HAP-1 (cell line): ENCODE measurements at regions not wholly inside any gene's neighbourhood (a gene's known extent, or its start where the extent isn't known, plus 50 kb on each side); places are given as distances from the start of the nearest gene placed in this dataset.

Experiments
- DNase-seq, 2 experiments: peaks; one replicate each; pipeline ENCODE4 v3.0.0-alpha.2; 2016 to 2020; ENCODE audit warnings: low spot score in 2 of 2
- H3K27me3 ChIP-seq: fragments of 250-450 bp; sonication (Bioruptor Pico); 2 replicates; pipeline ENCODE4 v1.5.1; 2020; ENCODE audit warnings: low read depth, mild to moderate bottlenecking, moderate library complexity
- H3K36me3 ChIP-seq: fragments of 250-450 bp; sonication (Bioruptor Pico); replicated peaks from 2 replicates; pipeline ENCODE4 v1.5.1; 2020; ENCODE audit warnings: mild to moderate bottlenecking
- H3K4me1 ChIP-seq: fragments of 250-450 bp; sonication (Bioruptor Pico); 2 replicates; pipeline ENCODE4 v1.5.1; 2020; ENCODE audit warnings: mild to moderate bottlenecking
- H3K4me3 ChIP-seq: fragments of 250-450 bp; sonication (Bioruptor Pico); 2 replicates; pipeline ENCODE4 v1.5.1; 2020; ENCODE audit warnings: mild to moderate bottlenecking, moderate library complexity
- H3K9me3 ChIP-seq: fragments of 250-450 bp; sonication (Bioruptor Pico); 2 replicates; pipeline ENCODE4 v1.5.1; 2020; ENCODE audit warnings: mild to moderate bottlenecking, moderate library complexity
- in situ Hi-C: fragments of 300-500 bp; cut with MboI; formaldehyde crosslinking; loops from 3 replicates; pipeline ENCODE4 v1.14.3; 2020; ENCODE audit warnings: low sequenced_read_pairs, inconsistent platforms, mixed read lengths

GRCh38 chr6:119533603-119534279, 184.2 kb upstream of the MAN1A1 start:
- no peaks in the 10 kb centered on the region for H3K4me1 ChIP-seq
- H3K27me3 ChIP-seq = peaks cover 2% of the 10 kb centered on the region; the same call in 1 of the 2 replicates
- H3K9me3 ChIP-seq = no peaks in the 10 kb centered on the region
- in situ Hi-C loops = no loop called here
- H3K4me3 ChIP-seq = no peak overlapping the region
- no peaks in the 10 kb centered on the region for H3K36me3 ChIP-seq
- no peak for DNase-seq

GRCh38 chr6:119527231-119527578, 177.6 kb upstream of the MAN1A1 start:
- no peak overlapping the region for H3K4me3 ChIP-seq
- in situ Hi-C loops = no loop called here
- H3K9me3 ChIP-seq = no peaks in the 10 kb centered on the region
- peaks cover 16% of the 10 kb centered on the region for H3K4me1 ChIP-seq
- H3K36me3 ChIP-seq = no peaks in the 10 kb centered on the region
- no peak for DNase-seq
- H3K27me3 ChIP-seq = no peaks in the 10 kb centered on the region

GRCh38 chr6:119526561-119527230, 177.1 kb upstream of the MAN1A1 start:
- H3K27me3 ChIP-seq = no peaks in the 10 kb centered on the region
- no peaks in the 10 kb centered on the region for H3K9me3 ChIP-seq
- H3K4me1 ChIP-seq = peaks cover 19% of the 10 kb centered on the region
- DNase-seq = no peak
- no peaks in the 10 kb centered on the region for H3K36me3 ChIP-seq
- in situ Hi-C loops = no loop called here
- H3K4me3 ChIP-seq = no peak overlapping the region

- in situ Hi-C loops = no loop called here
- DNase-seq = no peak
- Histone ChIP-seq H3K36me3 (no peaks in the 10 kb centered on the region), H3K4me1 (peaks cover 19% of the 10 kb centered on the region), H3K27me3 (no peaks in the 10 kb centered on the region), H3K4me3 (no peak overlapping the region), H3K9me3 (no peaks in the 10 kb centered on the region)
These were observed 174.8 kb upstream of the MAN1A1 start for GRCh38 chr6:119524410-119524809.

- Histone ChIP-seq H3K36me3 (no peaks in the 10 kb centered on the region), H3K27me3 (no peaks in the 10 kb centered on the region), H3K9me3 (no peaks in the 10 kb centered on the region), H3K4me3 (no peak overlapping the region), H3K4me1 (peaks cover 19% of the 10 kb centered on the region)
- no peak for DNase-seq
- in situ Hi-C loops = no loop called here
These were observed 174.0 kb upstream of the MAN1A1 start for GRCh38 chr6:119523556-119523955.

- Histone ChIP-seq H3K27me3 (no peaks in the 10 kb centered on the region), H3K36me3 (no peaks in the 10 kb centered on the region), H3K4me3 (no peak overlapping the region), H3K4me1 (peaks cover 11% of the 10 kb centered on the region), H3K9me3 (no peaks in the 10 kb centered on the region)
- DNase-seq = no peak
- in situ Hi-C loops = no loop called here
These were observed 171.7 kb upstream of the MAN1A1 start for GRCh38 chr6:119521251-119521650.

GRCh38 chr6:119517428-119517827, 167.9 kb upstream of the MAN1A1 start:
- Histone ChIP-seq H3K9me3 (no peaks in the 10 kb centered on the region), H3K27me3 (no peaks in the 10 kb centered on the region), H3K36me3 (no peaks in the 10 kb centered on the region), H3K4me1 (peaks cover 5% of the 10 kb centered on the region), H3K4me3 (no peak overlapping the region)
- in situ Hi-C loops = no loop called here
- DNase-seq = no peak

GRCh38 chr6:119514345-119514744, 164.8 kb upstream of the MAN1A1 start:
- Histone ChIP-seq H3K36me3 (no peaks in the 10 kb centered on the region), H3K27me3 (no peaks in the 10 kb centered on the region), H3K4me1 (no peaks in the 10 kb centered on the region), H3K9me3 (no peaks in the 10 kb centered on the region), H3K4me3 (no peak overlapping the region)
- no peak for DNase-seq
- in situ Hi-C loops = no loop called here

- no peaks in the 10 kb centered on the region for H3K9me3 ChIP-seq
- no peak overlapping the region for H3K4me3 ChIP-seq
- no peaks in the 10 kb centered on the region for H3K27me3 ChIP-seq
- peaks cover 14% of the 10 kb centered on the region for H3K4me1 ChIP-seq
- in situ Hi-C loops = no loop called here
- DNase-seq = no peak
- H3K36me3 ChIP-seq = no peaks in the 10 kb centered on the region
These were observed 161.5 kb upstream of the MAN1A1 start for GRCh38 chr6:119511024-119511423.

GRCh38 chr6:119510246-119510645, 160.7 kb upstream of the MAN1A1 start:
- H3K27me3 ChIP-seq = no peaks in the 10 kb centered on the region
- in situ Hi-C loops = no loop called here
- H3K9me3 ChIP-seq = no peaks in the 10 kb centered on the region
- no peak overlapping the region for H3K4me3 ChIP-seq
- H3K4me1 ChIP-seq = peaks cover 22% of the 10 kb centered on the region
- no peak for DNase-seq
- no peaks in the 10 kb centered on the region for H3K36me3 ChIP-seq

- H3K27me3 ChIP-seq = no peaks in the 10 kb centered on the region
- H3K4me1 ChIP-seq = peaks cover 37% of the 10 kb centered on the region
- in situ Hi-C loops = no loop called here
- H3K9me3 ChIP-seq = no peaks in the 10 kb centered on the region
- peak in 1 of 2 experiments; percentile 96 for DNase-seq
- no peak overlapping the region for H3K4me3 ChIP-seq
- no peaks in the 10 kb centered on the region for H3K36me3 ChIP-seq
These were observed 157.1 kb upstream of the MAN1A1 start for GRCh38 chr6:119506631-119507174.

- no peak for DNase-seq
- Histone ChIP-seq H3K4me3 (no peak overlapping the region), H3K9me3 (no peaks in the 10 kb centered on the region), H3K36me3 (no peaks in the 10 kb centered on the region), H3K27me3 (no peaks in the 10 kb centered on the region), H3K4me1 (peaks cover 28% of the 10 kb centered on the region)
- in situ Hi-C loops = no loop called here
These were observed 152.4 kb upstream of the MAN1A1 start for GRCh38 chr6:119501798-119502483.

GRCh38 chr6:119499797-119500196, 150.2 kb upstream of the MAN1A1 start:
- Histone ChIP-seq H3K36me3 (no peaks in the 10 kb centered on the region), H3K4me1 (peaks cover 11% of the 10 kb centered on the region), H3K27me3 (no peaks in the 10 kb centered on the region), H3K9me3 (no peaks in the 10 kb centered on the region), H3K4me3 (no peak overlapping the region)
- no peak for DNase-seq
- in situ Hi-C loops = no loop called here
